Left lung (tissue), 4 donors: ENCODE measurements at regions not wholly inside any gene's neighbourhood (a gene's known extent, or its start where the extent isn't known, plus 50 kb on each side); places are given as distances from the start of the nearest gene placed in this dataset.

Experiments used
- ATAC-seq: fragments of 200-7000 bp; cut with Tn5 transposase; one replicate; pipeline ENCODE4 v1.9.1; 2020; ENCODE audit warnings: moderate library complexity
- DNase-seq, 4 donors: peaks; one replicate each; pipeline ENCODE4 v3.0.0-alpha.2; 2013 to 2020
- H3K27ac ChIP-seq, 2 donors: fragments of 200-600 bp; sonication (generic) in 1 of 2; one replicate each; pipeline versions ENCODE4 v1.5.0 to v1.8.0; 2020 to 2021
- H3K27me3 ChIP-seq, 2 donors: fragments of 200-600 bp; sonication (generic) in 1 of 2; one replicate each; pipeline versions ENCODE4 v1.5.0 to v1.8.0; 2020 to 2021
- H3K36me3 ChIP-seq, 2 donors: fragments of 200-600 bp; sonication (generic) in 1 of 2; one replicate each; pipeline versions ENCODE4 v1.5.0 to v1.8.0; 2020 to 2021
- H3K4me1 ChIP-seq, 2 donors: fragments of 200-600 bp; one replicate each; pipeline ENCODE4 v1.8.0; 2021
- H3K4me3 ChIP-seq, 2 donors: fragments of 200-600 bp; sonication (generic) in 1 of 2; one replicate each; pipeline versions ENCODE4 v1.5.0 to v1.8.0; 2020 to 2021; ENCODE audit warnings: mild to moderate bottlenecking in 1 of 2
- H3K9me3 ChIP-seq, 2 donors: fragments of 200-600 bp; sonication (generic) in 1 of 2; one replicate each; pipeline versions ENCODE4 v1.5.0 to v1.8.0; 2020 to 2021
- intact Hi-C, 2 donors: fragments of 100-400 bp; cut with DNase I; formaldehyde crosslinking; loops; one replicate each; pipeline versions ENCODE4 v1.11.2 to v1.14.2; 2022
- TF ChIP-seq, protein P1 (sequence below), 2 donors: fragments of 200-600 bp; sonication (generic) in 1 of 2; IDR thresholded peaks; one replicate each; pipeline versions ENCODE4 v1.5.0 to v1.8.0; 2021; ENCODE audit warnings: antibody characterized with exemption in 2 of 2
- donor health status: DM: no; HTN: yes; CAD: no.
- donor health status: DM: no; HTN: no; CAD: no.

DNA sequence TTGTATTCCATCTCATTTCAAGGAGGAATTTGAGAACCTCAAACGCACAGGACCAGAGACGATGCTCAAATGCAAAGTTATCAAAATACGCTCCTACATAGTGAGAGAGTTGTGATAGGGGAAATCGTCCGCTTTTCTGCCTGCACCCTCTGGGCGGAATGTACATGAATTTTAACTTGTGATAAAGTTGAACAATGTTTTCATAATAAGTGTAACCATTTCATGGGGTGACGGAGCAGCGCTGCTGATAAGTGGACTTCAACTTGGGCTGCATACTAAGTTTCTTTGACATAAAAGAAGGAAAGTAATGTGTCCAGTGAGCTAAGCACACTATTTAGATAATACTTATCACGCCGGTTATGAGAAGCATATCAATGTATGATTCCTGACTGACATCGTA lies 497.5 kb upstream of the MGMT start:
- TF ChIP-seq, protein P1, sequence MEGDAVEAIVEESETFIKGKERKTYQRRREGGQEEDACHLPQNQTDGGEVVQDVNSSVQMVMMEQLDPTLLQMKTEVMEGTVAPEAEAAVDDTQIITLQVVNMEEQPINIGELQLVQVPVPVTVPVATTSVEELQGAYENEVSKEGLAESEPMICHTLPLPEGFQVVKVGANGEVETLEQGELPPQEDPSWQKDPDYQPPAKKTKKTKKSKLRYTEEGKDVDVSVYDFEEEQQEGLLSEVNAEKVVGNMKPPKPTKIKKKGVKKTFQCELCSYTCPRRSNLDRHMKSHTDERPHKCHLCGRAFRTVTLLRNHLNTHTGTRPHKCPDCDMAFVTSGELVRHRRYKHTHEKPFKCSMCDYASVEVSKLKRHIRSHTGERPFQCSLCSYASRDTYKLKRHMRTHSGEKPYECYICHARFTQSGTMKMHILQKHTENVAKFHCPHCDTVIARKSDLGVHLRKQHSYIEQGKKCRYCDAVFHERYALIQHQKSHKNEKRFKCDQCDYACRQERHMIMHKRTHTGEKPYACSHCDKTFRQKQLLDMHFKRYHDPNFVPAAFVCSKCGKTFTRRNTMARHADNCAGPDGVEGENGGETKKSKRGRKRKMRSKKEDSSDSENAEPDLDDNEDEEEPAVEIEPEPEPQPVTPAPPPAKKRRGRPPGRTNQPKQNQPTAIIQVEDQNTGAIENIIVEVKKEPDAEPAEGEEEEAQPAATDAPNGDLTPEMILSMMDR (IDR thresholded peaks at IDR 0.05), result no peak

DNA sequence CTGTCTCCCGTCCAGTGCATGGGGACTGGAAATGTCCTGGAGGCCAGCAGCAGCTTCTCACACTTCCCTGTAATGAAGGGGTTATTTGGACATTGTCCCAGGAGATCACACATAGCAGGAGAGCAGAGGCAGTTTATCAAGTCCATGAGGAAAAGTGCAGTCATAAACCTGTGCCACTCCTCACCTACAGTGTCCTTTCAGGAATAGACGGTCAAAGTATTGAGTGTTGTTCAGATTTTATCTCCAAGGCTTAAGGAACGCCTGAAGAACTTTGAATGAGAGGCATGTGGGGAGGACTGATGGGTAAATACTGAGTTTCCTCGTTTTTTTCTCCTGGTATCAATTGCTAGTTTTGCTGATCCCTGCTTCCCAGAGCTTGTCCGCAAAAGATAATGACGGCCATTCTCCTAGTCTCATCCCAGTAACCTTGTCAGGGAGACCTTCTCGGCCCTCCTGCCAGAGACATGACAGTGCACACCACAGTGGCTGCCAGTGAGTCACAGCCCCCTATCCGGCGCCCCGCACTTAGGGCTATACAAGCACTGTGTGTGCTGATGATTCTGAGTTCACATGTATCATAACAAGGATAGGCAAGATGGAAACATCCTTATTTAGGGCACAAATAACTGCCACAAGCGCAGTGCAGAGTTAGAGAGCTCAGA lies 495.5 kb upstream of the MGMT start:
- TF ChIP-seq, protein P1 (IDR thresholded peaks at IDR 0.05), result no peak
- no peak for DNase-seq
- Histone ChIP-seq H3K36me3 (no peaks in the 10 kb centered on the region), H3K27me3 (peaks cover 0 to 18% of the 10 kb centered on the region in 2 donors), H3K4me3 (no peak overlapping the region), H3K9me3 (no peaks in the 10 kb centered on the region), H3K4me1 (no peaks in the 10 kb centered on the region), H3K27ac (no peak overlapping the region)
- intact Hi-C loops, result no loop called here
- ATAC-seq, result no peak

More for the DNA sequence above, 497.5 kb upstream of the MGMT start:
- H3K4me1 ChIP-seq, result no peaks in the 10 kb centered on the region
- no peak overlapping the region for H3K27ac ChIP-seq
- no peaks in the 10 kb centered on the region for H3K9me3 ChIP-seq
- no peak for DNase-seq
- H3K27me3 ChIP-seq, result peaks cover 0 to 18% of the 10 kb centered on the region in 2 donors
- ATAC-seq, result no peak
- intact Hi-C loops, result no loop called here
- no peak overlapping the region for H3K4me3 ChIP-seq
- no peaks in the 10 kb centered on the region for H3K36me3 ChIP-seq

DNA sequence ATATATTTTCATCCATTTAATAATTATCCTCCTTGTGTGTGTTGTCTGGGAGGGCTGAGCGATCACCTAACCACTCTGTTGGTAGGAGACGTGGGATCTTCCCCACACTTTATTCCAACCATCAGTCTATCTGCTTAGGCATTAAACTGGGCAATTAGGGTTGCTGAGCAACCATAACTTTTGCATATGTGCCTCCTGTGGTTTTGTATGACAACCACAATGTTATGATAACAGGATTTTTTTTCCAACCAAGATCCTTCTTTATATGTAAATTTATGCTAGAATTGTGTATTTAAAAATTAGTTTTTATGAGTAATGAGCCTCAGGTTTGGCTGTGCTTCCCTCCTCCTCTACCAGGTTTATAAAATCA lies 495.0 kb upstream of the MGMT start:
- Histone ChIP-seq H3K27ac (no peak overlapping the region), H3K36me3 (no peaks in the 10 kb centered on the region), H3K9me3 (no peaks in the 10 kb centered on the region), H3K4me1 (no peaks in the 10 kb centered on the region), H3K27me3 (peaks cover 0 to 18% of the 10 kb centered on the region in 2 donors), H3K4me3 (no peak overlapping the region)
- ATAC-seq, result no peak
- TF ChIP-seq, protein P1 (IDR thresholded peaks at IDR 0.05), result no peak
- intact Hi-C loops, result no loop called here
- DNase-seq, result no peak

DNA sequence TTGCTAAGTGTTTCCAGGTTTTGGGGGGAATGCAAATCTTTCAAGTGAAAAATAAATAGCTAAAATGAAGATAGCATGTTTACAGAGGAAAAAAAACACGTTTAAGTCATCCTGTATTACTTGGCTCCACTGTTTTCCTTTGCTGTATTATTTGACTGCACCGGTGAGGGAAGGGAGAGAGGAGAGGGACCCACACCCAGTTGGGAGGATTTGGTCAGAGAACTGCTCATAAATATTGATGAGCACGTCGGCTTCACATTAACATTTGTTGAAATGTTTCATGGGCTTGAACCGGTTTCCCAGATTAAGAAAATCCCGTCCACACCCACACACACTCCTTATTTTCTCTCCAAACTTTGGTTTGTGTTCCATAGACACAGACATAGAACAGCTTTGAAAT lies 493.8 kb upstream of the MGMT start:
- Histone ChIP-seq H3K4me3 (no peak overlapping the region), H3K9me3 (no peaks in the 10 kb centered on the region), H3K36me3 (no peaks in the 10 kb centered on the region), H3K27me3 (peaks cover 0 to 10% of the 10 kb centered on the region in 2 donors), H3K4me1 (no peaks in the 10 kb centered on the region), H3K27ac (no peak overlapping the region)
- ATAC-seq (no peak), DNase-seq (no peak)
- intact Hi-C loops, result no loop called here
- TF ChIP-seq, protein P1 (IDR thresholded peaks at IDR 0.05), result no peak

- no peaks in the 10 kb centered on the region for H3K27me3 ChIP-seq
- H3K4me3 ChIP-seq, result no peak overlapping the region
- ATAC-seq, result no peak
- no peaks in the 10 kb centered on the region for H3K36me3 ChIP-seq
- TF ChIP-seq, protein P1 (IDR thresholded peaks at IDR 0.05), result no peak
- H3K27ac ChIP-seq, result no peak overlapping the region
- no peaks in the 10 kb centered on the region for H3K4me1 ChIP-seq
- H3K9me3 ChIP-seq, result no peaks in the 10 kb centered on the region
- peak in 1 of 4 donors; percentile 43 for DNase-seq
- intact Hi-C loops, result no loop called here
These were observed 490.2 kb upstream of the MGMT start for GRCh38 chr10:128976856-128977255.
